Muscle of leg (tissue), 3 donors: ENCODE measurements at regions not wholly inside any gene's neighbourhood (a gene's known extent, or its start where the extent isn't known, plus 50 kb on each side); places are given as distances from the start of the nearest gene placed in this dataset.

Source experiments
- DNase-seq: peaks from one replicate; pipeline ENCODE4 v3.0.0; 2013
- H3K27ac ChIP-seq: one replicate; pipeline ENCODE4 v1.5.1; 2013; ENCODE audit warnings: mild to moderate bottlenecking, low read length, control low read depth
- H3K27me3 ChIP-seq: one replicate; pipeline ENCODE4 v1.6.1; 2013; ENCODE audit warnings: low read length; ENCODE audit not compliant: control insufficient read depth, insufficient read depth
- H3K36me3 ChIP-seq: one replicate; pipeline ENCODE4 v1.6.1; 2013; ENCODE audit warnings: low read length; ENCODE audit not compliant: control insufficient read depth, insufficient read depth
- H3K4me1 ChIP-seq: one replicate; pipeline ENCODE4 v1.6.1; 2013; ENCODE audit warnings: low read length; ENCODE audit not compliant: control insufficient read depth, insufficient read depth
- H3K4me3 ChIP-seq: one replicate; pipeline ENCODE4 v1.5.1; 2013; ENCODE audit warnings: low read length, control low read depth
- H3K9me3 ChIP-seq: replicated peaks from 2 replicates; pipeline ENCODE4 v1.6.1; 2013; ENCODE audit warnings: low read depth, low read length; ENCODE audit not compliant: control insufficient read depth
- WGBS: methylation state at CpG from one replicate; pipeline ENCODE4 v1.1.5; 2013; ENCODE audit warnings: missing lambda C conversion rate; ENCODE audit not compliant: insufficient coverage; 5-methylcytosine and 5-hydroxymethylcytosine counted together

GRCh38 chr22:48899523-48900326 is 927.9 kb downstream of the BRD1 start:
- no peak overlapping the region for H3K27ac ChIP-seq
- H3K9me3 ChIP-seq, result no peaks in the 10 kb centered on the region
- H3K4me3 ChIP-seq, result no peak overlapping the region
- H3K36me3 ChIP-seq, result no peaks in the 10 kb centered on the region
- 89% methylated on average over 38 of the region's 42 CpGs for WGBS
- DNase-seq, result no peak
- no peaks in the 10 kb centered on the region for H3K4me1 ChIP-seq
- no peaks in the 10 kb centered on the region for H3K27me3 ChIP-seq

GRCh38 chr22:48898524-48899250 is 929.0 kb downstream of the BRD1 start:
- no peaks in the 10 kb centered on the region for H3K27me3 ChIP-seq
- no peak overlapping the region for H3K4me3 ChIP-seq
- 65% methylated on average over 20 of the region's 21 CpGs for WGBS
- H3K27ac ChIP-seq, result no peak overlapping the region
- no peak for DNase-seq
- no peaks in the 10 kb centered on the region for H3K9me3 ChIP-seq
- no peaks in the 10 kb centered on the region for H3K36me3 ChIP-seq
- H3K4me1 ChIP-seq, result no peaks in the 10 kb centered on the region

- no peaks in the 10 kb centered on the region for H3K27me3 ChIP-seq
- no peaks in the 10 kb centered on the region for H3K36me3 ChIP-seq
- DNase-seq, result no peak
- H3K9me3 ChIP-seq, result no peaks in the 10 kb centered on the region
- no peak overlapping the region for H3K27ac ChIP-seq
- no peak overlapping the region for H3K4me3 ChIP-seq
- no peaks in the 10 kb centered on the region for H3K4me1 ChIP-seq
- 86% methylated on average over 10 of the region's 14 CpGs for WGBS
These were observed 929.9 kb downstream of the BRD1 start for GRCh38 chr22:48897645-48898370.

- Histone ChIP-seq H3K27ac (no peak overlapping the region), H3K4me1 (no peaks in the 10 kb centered on the region), H3K4me3 (no peak overlapping the region), H3K27me3 (no peaks in the 10 kb centered on the region), H3K36me3 (no peaks in the 10 kb centered on the region), H3K9me3 (no peaks in the 10 kb centered on the region)
- 43% methylated on average over 24 of the region's 33 CpGs for WGBS
- DNase-seq, result no peak
These were observed 930.7 kb downstream of the BRD1 start for GRCh38 chr22:48896766-48897644.

DNA sequence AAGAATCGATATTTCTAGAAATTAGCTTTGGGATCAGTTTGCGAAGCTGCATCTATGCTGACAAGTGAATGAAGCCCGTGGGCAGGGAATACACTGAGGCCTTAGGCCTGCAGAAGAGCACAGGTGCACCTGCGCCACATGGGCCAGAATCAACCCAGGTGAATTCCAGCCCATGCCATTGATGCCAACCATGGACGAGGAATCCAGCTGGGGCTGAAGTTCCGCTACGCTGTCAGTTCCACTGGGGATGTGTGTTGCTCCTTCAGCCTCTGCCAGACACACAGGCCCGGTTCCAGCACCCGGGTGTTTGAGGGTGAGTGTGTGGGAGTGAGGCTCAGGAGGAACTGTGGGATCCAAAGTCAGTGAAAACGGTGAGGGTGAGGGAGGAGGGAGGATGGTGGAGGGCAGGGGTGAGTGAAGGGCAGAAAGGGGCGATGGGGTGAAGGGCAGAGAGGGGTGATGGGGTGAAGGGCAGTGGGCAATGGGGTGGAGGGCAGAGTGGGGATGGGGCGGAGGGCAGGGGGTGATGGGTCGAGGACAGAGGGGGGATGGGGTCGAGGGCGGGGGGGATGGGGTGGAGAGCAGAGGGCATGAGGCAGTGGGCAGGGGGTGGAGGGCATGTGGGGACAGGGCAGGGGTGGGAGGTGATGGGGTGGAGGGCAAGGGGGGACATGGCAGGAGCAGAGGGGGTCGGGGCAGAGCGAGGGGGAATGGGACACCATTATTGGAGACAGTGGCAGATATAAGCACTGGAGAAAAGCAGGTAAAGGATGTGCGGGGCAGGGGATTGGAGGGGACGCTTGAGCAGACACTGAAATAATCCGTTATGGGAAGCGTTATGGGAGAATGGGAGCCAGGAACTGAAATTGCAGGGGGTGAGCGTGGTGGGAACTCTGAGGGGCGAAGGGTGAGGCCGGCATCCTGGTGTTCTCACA is 931.6 kb downstream of the BRD1 start:
- H3K36me3 ChIP-seq, result no peaks in the 10 kb centered on the region
- no peak overlapping the region for H3K27ac ChIP-seq
- H3K4me1 ChIP-seq, result no peaks in the 10 kb centered on the region
- WGBS, result 71% methylated on average over 18 of the region's 24 CpGs
- H3K27me3 ChIP-seq, result no peaks in the 10 kb centered on the region
- no peak overlapping the region for H3K4me3 ChIP-seq
- H3K9me3 ChIP-seq, result no peaks in the 10 kb centered on the region
- no peak for DNase-seq

DNA sequence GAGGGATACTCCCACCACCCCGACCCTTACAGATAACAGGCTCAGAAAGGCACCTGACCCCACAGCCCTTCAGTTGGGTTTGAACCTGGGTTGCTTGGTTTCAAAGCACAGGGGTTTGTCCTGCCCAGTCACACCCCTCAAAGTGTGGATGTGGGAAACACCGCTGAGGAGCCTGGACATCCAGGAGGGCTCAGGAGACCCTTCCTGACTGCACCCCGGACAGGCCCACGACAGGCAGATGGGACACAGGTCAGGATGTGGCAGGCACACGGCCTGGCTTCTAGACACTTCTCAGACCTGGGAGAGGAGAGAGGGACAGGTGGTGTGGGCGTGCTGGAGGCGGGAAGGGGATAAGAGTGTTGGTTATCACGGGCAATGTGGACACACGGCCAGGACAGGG is 932.3 kb downstream of the BRD1 start:
- Histone ChIP-seq H3K27ac (no peak overlapping the region), H3K36me3 (no peaks in the 10 kb centered on the region), H3K4me3 (no peak overlapping the region), H3K9me3 (no peaks in the 10 kb centered on the region), H3K27me3 (no peaks in the 10 kb centered on the region), H3K4me1 (no peaks in the 10 kb centered on the region)
- 87% methylated on average over 4 of the region's 9 CpGs for WGBS
- no peak for DNase-seq

GRCh38 chr22:48894804-48895250 is 932.8 kb downstream of the BRD1 start:
- no peak overlapping the region for H3K4me3 ChIP-seq
- H3K27ac ChIP-seq, result no peak overlapping the region
- DNase-seq, result no peak
- WGBS, result 89% methylated on average over 6 of the region's 14 CpGs
- H3K9me3 ChIP-seq, result no peaks in the 10 kb centered on the region
- no peaks in the 10 kb centered on the region for H3K36me3 ChIP-seq
- H3K27me3 ChIP-seq, result no peaks in the 10 kb centered on the region
- H3K4me1 ChIP-seq, result no peaks in the 10 kb centered on the region

GRCh38 chr22:48894064-48894671 is 933.5 kb downstream of the BRD1 start:
- H3K36me3 ChIP-seq, result no peaks in the 10 kb centered on the region
- H3K9me3 ChIP-seq, result no peaks in the 10 kb centered on the region
- H3K4me3 ChIP-seq, result no peak overlapping the region
- no peaks in the 10 kb centered on the region for H3K27me3 ChIP-seq
- H3K27ac ChIP-seq, result no peak overlapping the region
- 75% methylated on average over 22 of the region's 23 CpGs for WGBS
- DNase-seq, result no peak
- no peaks in the 10 kb centered on the region for H3K4me1 ChIP-seq
